Subcutaneous abdominal adipose tissue (tissue), 5 donors: ENCODE measurements at regions not wholly inside any gene's neighbourhood (a gene's known extent, or its start where the extent isn't known, plus 50 kb on each side); places are given as distances from the start of the nearest gene placed in this dataset.
"Not testable (repeated sequence)": the region's sequence is repeated elsewhere in the genome, so short reads cannot be mapped to it uniquely, and the experiment has no call there.

Experiments used
- H3K27ac ChIP-seq: one replicate; pipeline ENCODE4 v1.7.0; 2013; ENCODE audit warnings: low read depth, mild to moderate bottlenecking, inconsistent platforms, low read length, moderate library complexity
- H3K27me3 ChIP-seq, 5 donors: one replicate each; pipeline ENCODE4 v1.7.0; 2013; ENCODE audit warnings: low read length in 5 of 5, inconsistent platforms in 1 of 5; ENCODE audit not compliant: control insufficient read depth in 5 of 5, insufficient read depth in 4 of 5
- H3K36me3 ChIP-seq, 5 donors: one replicate each; pipeline ENCODE4 v1.7.0; 2013; ENCODE audit warnings: low read length in 5 of 5; ENCODE audit not compliant: control insufficient read depth in 5 of 5, insufficient read depth in 5 of 5
- H3K4me1 ChIP-seq, 5 donors: one replicate each; pipeline ENCODE4 v1.7.0; 2013; ENCODE audit warnings: low read length in 5 of 5, mild to moderate bottlenecking in 3 of 5, moderate library complexity in 1 of 5; ENCODE audit not compliant: control insufficient read depth in 5 of 5, insufficient read depth in 5 of 5
- H3K4me3 ChIP-seq, 5 donors: one replicate each; pipeline ENCODE4 v1.7.0; 2013; ENCODE audit warnings: low read length in 5 of 5, low read depth in 1 of 5
- H3K9ac ChIP-seq, 5 donors: one replicate each; pipeline ENCODE4 v1.7.0; 2013; ENCODE audit warnings: low read length in 5 of 5, mild to moderate bottlenecking in 4 of 5, moderate library complexity in 3 of 5
- H3K9me3 ChIP-seq, 5 donors: one replicate each; pipeline ENCODE4 v1.7.0; 2013; ENCODE audit warnings: low read length in 5 of 5; ENCODE audit not compliant: control insufficient read depth in 5 of 5
- donor health status: healthy.
- donor health status: healthy.
- donor health status: healthy.
- donor health status: healthy.
- donor health status: healthy.

DNA sequence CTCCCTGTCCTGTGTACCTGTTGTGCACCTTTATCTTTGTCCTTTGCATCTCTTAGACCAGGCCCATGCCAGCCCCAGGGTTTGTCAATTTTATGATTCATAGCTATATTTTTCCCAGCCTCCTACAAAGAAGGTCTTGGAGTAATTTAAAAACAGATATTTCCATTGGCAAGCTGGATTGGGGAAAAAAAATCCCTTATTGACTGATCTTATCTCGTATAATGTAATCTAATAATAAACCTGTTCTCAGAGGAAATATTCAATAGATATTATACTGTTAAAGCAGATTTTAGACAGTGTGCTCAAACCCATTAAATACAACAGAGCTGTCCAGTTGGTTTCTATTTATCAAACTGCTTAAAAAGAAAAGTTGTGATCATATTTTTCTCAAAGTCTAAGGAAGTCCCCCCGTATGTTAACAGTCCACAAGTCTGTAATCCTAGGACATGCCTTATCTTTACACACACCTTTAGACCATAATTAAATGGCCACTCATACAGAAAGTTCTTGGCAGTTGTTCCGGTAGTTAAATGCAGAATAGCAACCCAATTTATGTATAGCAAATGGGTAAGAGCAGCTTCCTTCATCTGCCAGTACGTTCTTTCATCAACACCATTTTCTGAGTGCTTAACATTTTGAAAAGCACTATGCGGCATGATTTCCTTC, 700.9 kb upstream of the NR2F2 start:
- H3K4me1 ChIP-seq, result peaks cover 0 to 3% (median 0%) of the 10 kb centered on the region in 5 donors
- H3K36me3 ChIP-seq, result no peaks in the 10 kb centered on the region
- H3K27me3 ChIP-seq, result no peaks in the 10 kb centered on the region
- no peak overlapping the region for H3K4me3 ChIP-seq
- H3K9me3 ChIP-seq, result no peaks in the 10 kb centered on the region
- no peak overlapping the region for H3K27ac ChIP-seq
- no peak overlapping the region for H3K9ac ChIP-seq

DNA sequence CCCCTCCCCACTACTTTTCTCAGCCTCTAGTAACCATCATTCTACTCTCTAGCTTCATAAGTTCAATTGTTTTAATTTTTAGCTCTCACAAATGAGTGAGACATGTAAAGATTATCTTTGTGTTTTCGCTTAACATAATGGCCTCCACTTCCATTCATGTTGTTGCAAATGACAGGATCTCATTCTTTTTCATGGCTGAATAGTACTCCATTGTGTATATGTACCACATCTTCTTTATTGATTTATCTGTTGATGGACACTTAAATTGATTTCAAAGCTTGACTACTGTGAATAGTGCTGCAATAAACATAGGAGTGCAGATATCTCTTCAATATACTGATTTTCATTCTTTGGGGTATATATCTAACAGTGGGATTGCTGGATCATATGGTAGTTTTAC, 699.8 kb upstream of the NR2F2 start:
- H3K9ac ChIP-seq, result no peak overlapping the region
- H3K9me3 ChIP-seq, result no peaks in the 10 kb centered on the region
- no peaks in the 10 kb centered on the region for H3K36me3 ChIP-seq
- H3K27ac ChIP-seq, result no peak overlapping the region
- H3K4me3 ChIP-seq, result no peak overlapping the region
- H3K4me1 ChIP-seq, result no peaks in the 10 kb centered on the region
- no peaks in the 10 kb centered on the region for H3K27me3 ChIP-seq

DNA sequence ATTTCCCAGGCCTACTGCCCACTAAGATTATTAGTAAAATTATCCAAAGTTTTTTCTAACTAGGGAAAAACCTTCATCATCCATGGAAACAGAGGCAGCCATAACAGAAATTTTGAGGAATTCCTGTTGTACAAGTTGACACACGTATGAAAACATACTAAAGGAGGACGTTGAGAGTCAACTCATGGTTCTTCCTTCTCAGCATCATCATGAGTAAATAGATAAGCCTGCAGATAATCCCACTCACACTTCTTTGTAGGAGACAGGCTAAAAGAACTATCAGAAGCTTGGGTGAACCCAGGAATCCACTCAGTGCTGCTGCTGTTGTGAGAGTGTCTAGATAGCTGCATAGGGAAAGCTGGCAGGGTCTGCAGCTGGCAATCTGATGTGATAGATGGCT, 694.8 kb upstream of the NR2F2 start:
- H3K4me1 ChIP-seq, result no peaks in the 10 kb centered on the region
- H3K4me3 ChIP-seq, result no peak overlapping the region
- H3K9ac ChIP-seq, result no peak overlapping the region
- no peaks in the 10 kb centered on the region for H3K27me3 ChIP-seq
- H3K36me3 ChIP-seq, result no peaks in the 10 kb centered on the region
- no peak overlapping the region for H3K27ac ChIP-seq
- H3K9me3 ChIP-seq, result no peaks in the 10 kb centered on the region

DNA sequence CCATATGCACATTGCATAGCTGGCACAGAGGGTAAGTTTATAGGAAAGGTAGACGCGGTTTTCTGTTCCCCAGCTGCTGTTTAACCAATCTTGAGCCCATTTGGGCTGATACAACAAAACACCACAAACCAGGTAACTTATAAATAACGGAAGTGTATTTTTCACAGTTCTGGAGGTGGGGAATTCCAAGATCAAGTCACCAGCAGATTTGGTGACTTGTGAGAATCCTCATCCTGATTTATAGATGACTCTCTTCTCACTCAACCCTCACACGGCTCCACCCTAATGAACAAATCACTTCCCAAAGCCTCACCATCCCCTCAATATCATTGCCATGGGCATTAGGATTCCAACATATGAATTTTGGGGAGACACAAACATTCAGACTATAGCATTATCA, 694.4 kb upstream of the NR2F2 start:
- H3K27me3 ChIP-seq, result no peaks in the 10 kb centered on the region
- no peak overlapping the region for H3K9ac ChIP-seq
- no peak overlapping the region for H3K4me3 ChIP-seq
- H3K4me1 ChIP-seq, result no peaks in the 10 kb centered on the region
- no peaks in the 10 kb centered on the region for H3K9me3 ChIP-seq
- no peaks in the 10 kb centered on the region for H3K36me3 ChIP-seq
- no peak overlapping the region for H3K27ac ChIP-seq

DNA sequence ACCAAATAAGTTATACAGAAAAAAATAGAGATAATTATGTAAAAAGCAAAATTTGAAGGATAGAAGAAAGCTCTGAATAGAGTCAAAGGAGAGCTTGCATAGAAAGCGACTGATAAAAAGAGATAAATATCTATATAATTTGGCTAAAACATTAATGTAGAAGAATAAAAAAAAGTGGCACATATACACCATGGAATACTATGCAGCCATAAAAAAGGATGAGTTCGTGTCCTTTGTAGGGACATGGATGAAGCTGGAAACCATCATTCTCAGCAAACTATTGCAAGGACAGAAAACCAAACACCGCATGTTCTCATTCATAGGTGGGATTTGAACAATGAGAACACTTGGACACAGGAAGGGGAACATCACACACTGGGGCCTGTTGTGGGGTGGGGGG, 693.3 kb upstream of the NR2F2 start:
- H3K4me3 ChIP-seq, H3K4me1 ChIP-seq, H3K9me3 ChIP-seq, H3K36me3 ChIP-seq, H3K9ac ChIP-seq, H3K27ac ChIP-seq, H3K27me3 ChIP-seq: not testable (repeated sequence)

DNA sequence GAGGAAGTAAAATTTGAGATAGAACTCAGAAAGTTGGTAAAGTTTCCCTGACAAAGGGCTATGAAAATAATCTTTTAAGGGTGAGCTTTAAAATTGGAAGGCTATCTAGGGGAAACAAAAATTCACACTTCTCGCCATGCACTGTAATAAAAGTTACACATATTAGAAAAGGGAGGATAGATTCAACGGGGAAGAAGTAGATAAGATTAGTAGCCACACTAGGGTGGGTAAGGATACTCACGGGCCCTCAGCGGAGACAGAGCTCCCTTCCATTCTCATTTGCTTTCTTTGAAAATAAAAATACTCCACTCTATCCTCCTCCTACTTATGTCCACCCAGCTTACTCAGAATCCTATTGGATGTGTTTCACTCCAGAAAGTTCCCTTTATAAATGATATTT, 691.3 kb upstream of the NR2F2 start:
- Histone ChIP-seq H3K9ac (no peak overlapping the region), H3K4me1 (no peaks in the 10 kb centered on the region), H3K36me3 (no peaks in the 10 kb centered on the region), H3K9me3 (no peaks in the 10 kb centered on the region), H3K27ac (no peak overlapping the region), H3K27me3 (no peaks in the 10 kb centered on the region), H3K4me3 (no peak overlapping the region)

DNA sequence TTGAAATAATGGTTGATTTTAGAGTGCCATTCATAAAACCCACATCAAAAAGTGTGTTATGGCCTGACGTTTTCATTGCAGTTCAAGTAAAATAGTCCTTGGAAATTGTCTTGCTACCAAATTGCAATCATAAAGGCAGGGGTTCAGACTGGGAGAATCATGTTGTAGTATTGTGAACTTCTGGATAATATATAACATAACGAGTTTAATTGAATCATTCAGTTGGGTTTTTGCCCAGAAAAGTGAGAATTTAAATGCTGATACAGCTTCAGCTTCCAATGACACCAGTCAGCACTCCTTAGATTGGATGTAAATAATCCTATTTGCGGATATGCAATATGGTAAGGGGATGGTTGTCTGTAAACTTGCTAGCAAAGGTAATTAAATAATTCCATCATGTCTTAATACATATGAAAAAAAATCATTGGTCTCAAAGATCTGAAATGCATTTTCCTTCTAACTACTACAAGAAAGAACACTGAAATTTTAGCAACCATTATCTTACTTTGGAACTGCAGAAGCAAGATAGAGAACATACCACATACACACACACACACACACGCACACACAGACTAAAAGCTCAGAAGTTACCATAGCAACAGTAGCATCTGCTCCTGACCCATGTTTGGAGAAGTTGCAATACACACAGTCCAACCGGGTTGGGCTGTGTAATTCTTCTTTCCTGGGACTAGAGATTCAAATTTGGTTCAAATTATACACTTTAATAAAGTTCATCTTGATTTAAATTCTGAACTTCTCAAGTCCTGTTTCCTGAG, 686.2 kb upstream of the NR2F2 start:
- Histone ChIP-seq H3K4me1 (no peaks in the 10 kb centered on the region), H3K4me3 (no peak overlapping the region), H3K36me3 (no peaks in the 10 kb centered on the region), H3K27ac (no peak overlapping the region), H3K27me3 (no peaks in the 10 kb centered on the region), H3K9me3 (no peaks in the 10 kb centered on the region), H3K9ac (no peak overlapping the region)

DNA sequence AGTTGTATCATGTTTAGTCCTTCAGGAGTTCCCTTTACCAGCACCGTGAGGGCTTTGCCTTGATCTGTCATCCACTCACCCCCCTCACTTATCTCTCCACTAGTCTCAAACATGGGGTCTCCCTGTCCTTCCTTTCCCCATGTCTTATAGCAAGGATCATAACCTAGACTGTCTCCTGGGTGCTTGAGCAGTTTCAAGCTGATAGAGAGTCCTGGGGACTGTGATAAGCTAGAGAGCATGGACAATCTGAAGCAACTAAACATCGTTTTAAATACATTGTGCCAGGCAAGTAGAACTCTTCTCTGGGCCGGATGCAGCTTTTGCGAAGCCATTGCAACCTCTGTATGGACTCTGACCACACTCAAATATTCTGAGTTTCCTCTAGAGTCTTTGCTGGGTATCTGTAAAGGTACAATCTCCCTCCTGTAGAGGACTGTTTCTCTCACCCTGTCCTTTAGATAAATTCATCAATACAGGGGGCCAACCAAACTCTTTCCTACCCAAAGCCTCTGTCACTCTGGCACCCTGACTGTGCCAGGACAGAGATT, 684.6 kb upstream of the NR2F2 start:
- H3K36me3 ChIP-seq, result no peaks in the 10 kb centered on the region
- H3K9me3 ChIP-seq, result no peaks in the 10 kb centered on the region
- no peak overlapping the region for H3K4me3 ChIP-seq
- no peaks in the 10 kb centered on the region for H3K4me1 ChIP-seq
- no peaks in the 10 kb centered on the region for H3K27me3 ChIP-seq
- H3K9ac ChIP-seq, result no peak overlapping the region
- H3K27ac ChIP-seq, result no peak overlapping the region

DNA sequence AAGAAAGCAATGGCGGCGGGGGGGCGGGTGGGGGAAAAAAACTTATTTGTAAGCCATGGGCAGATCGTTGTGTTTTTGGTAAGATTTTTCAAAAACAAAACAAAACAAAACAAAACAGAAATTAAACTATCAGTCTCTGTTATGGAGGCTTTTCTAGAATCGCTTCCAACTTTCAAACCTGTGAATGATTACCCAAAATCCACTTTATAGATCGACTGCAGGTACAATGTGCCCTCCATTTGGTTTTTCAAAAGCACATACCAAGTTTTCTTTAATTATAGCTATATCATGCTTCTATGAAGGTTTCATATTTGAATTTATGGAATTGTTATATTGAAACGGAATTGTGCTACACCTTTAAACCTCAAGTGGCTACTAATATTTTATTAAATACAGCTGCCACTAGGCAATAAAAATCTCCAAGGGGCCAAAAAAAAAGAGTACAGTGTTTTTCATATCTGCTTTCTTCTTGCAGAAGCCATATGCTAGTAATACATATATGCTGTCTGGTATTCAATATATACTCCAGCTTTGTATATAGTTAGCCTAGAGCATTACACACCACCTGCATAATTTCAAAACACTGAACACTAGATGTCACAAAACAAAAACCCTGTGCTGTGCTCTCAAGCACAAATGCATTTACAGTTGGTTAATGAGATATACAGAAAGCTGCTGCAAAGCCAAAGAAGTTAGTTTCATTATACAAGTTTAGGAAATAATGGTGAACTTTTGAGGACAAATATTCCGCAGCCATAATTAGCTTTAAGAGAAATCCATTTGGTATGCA, 683.8 kb upstream of the NR2F2 start:
- no peak overlapping the region for H3K9ac ChIP-seq
- no peaks in the 10 kb centered on the region for H3K4me1 ChIP-seq
- H3K27me3 ChIP-seq, result no peaks in the 10 kb centered on the region
- H3K4me3 ChIP-seq, result no peak overlapping the region
- H3K27ac ChIP-seq, result no peak overlapping the region
- H3K36me3 ChIP-seq, result no peaks in the 10 kb centered on the region
- no peaks in the 10 kb centered on the region for H3K9me3 ChIP-seq
